OCI-LY7 (cell line): ENCODE measurements at regions not wholly inside any gene's neighbourhood (a gene's known extent, or its start where the extent isn't known, plus 50 kb on each side); places are given as distances from the start of the nearest gene placed in this dataset.

Experiments used
- BruUV-seq: library from RNA; stranded (reverse); fragments of 400-500 nt; replicated peaks from 2 replicates; lab custom pipeline; 2021; lab: Mats Ljungman, UMichigan
- CTCF ChIA-PET: fragments of 300-600 bp; sonication (Branson Sonifier 250); formaldehyde crosslinking; loops from one replicate; lab custom pipeline; 2022; ENCODE audit warnings: antibody characterized with exemption; ENCODE audit not compliant: unreplicated experiment; lab: Charles Lee
- POLR2A ChIA-PET: fragments of 300-600 bp; sonication (Branson Sonifier 250); formaldehyde crosslinking; loops from one replicate; lab custom pipeline; 2022; ENCODE audit warnings: antibody characterized with exemption; lab: Charles Lee
- DNase-seq: peaks from one replicate; pipeline ENCODE4 v3.0.0-alpha.2; 2015; ENCODE audit warnings: low spot score
- H2AFZ ChIP-seq: fragments of 200-600 bp; sonication (generic), shearing (Covaris generic); 2 replicates; pipeline ENCODE4 v1.6.1; 2014; ENCODE audit warnings: mild to moderate bottlenecking, antibody characterized with exemption, low read length, moderate library complexity
- H3K27ac ChIP-seq: fragments of 200-600 bp; sonication (generic); 2 replicates; pipeline ENCODE4 v1.5.1; 2014; ENCODE audit warnings: mixed run types, low read depth, mild to moderate bottlenecking, moderate library complexity, low read length, inconsistent platforms; ENCODE audit not compliant: poor library complexity, severe bottlenecking
- H3K36me3 ChIP-seq: fragments of 200-600 bp; sonication (generic); 2 replicates; pipeline ENCODE4 v1.6.1; 2014; ENCODE audit warnings: mild to moderate bottlenecking, antibody characterized with exemption, low read length, moderate library complexity, mixed read lengths; ENCODE audit not compliant: insufficient read depth
- H3K4me1 ChIP-seq: fragments of 200-600 bp; sonication (generic); 2 replicates; pipeline ENCODE4 v1.5.1; 2014; ENCODE audit warnings: mild to moderate bottlenecking, low read length; ENCODE audit not compliant: insufficient read depth, poor library complexity, severe bottlenecking
- H3K4me2 ChIP-seq: fragments of 200-600 bp; sonication (generic); 2 replicates; pipeline ENCODE4 v1.6.1; 2014; ENCODE audit warnings: mild to moderate bottlenecking, low read length
- H3K4me3 ChIP-seq: fragments of 200-600 bp; sonication (generic); 2 replicates; pipeline ENCODE4 v1.5.1; 2014; ENCODE audit warnings: mild to moderate bottlenecking, low read depth, low read length; ENCODE audit not compliant: poor library complexity, severe bottlenecking
- H3K79me2 ChIP-seq: fragments of 200-600 bp; sonication (generic); 2 replicates; pipeline ENCODE4 v1.6.1; 2016; ENCODE audit warnings: low read depth, mild to moderate bottlenecking, low read length, moderate library complexity, mixed read lengths; ENCODE audit not compliant: insufficient read depth
- H3K9me2 ChIP-seq: fragments of 200-600 bp; sonication (generic); 2 replicates; pipeline ENCODE4 v1.6.1; 2016; ENCODE audit warnings: mild to moderate bottlenecking, low read length, mixed read lengths; ENCODE audit not compliant: insufficient read depth
- H3K9me3 ChIP-seq: fragments of 200-600 bp; sonication (generic); 2 replicates; pipeline ENCODE4 v1.6.1; 2014; ENCODE audit warnings: mild to moderate bottlenecking, mixed run types, low read length, mixed read lengths
- H4K20me1 ChIP-seq: fragments of 200-600 bp; sonication (generic); 2 replicates; pipeline ENCODE4 v1.6.1; 2014; ENCODE audit warnings: mild to moderate bottlenecking, antibody characterized with exemption, low read length, moderate library complexity, mixed read lengths; ENCODE audit not compliant: insufficient read depth
- EZH2phosphoT487 ChIP-seq: fragments of 200-600 bp; sonication (generic); IDR thresholded peaks from 2 replicates; pipeline ENCODE4 v1.6.1; 2018; ENCODE audit warnings: low read depth, borderline replicate concordance, mild to moderate bottlenecking, mixed run types, antibody characterized with exemption, low read length, moderate library complexity, mixed read lengths
- intact Hi-C: fragments of 100-400 bp; cut with micrococcal nuclease; formaldehyde crosslinking; loops from one replicate; pipeline ENCODE4 v1.10.0; 2022; ENCODE audit not compliant: unreplicated experiment
- TF ChIP-seq, protein P1 (sequence below): fragments of 200-600 bp; sonication (generic); conservative IDR thresholded peaks from 2 replicates; pipeline ENCODE4 v1.5.1; 2014; ENCODE audit warnings: mild to moderate bottlenecking, antibody characterized with exemption, low read length, moderate library complexity, mixed read lengths

DNA sequence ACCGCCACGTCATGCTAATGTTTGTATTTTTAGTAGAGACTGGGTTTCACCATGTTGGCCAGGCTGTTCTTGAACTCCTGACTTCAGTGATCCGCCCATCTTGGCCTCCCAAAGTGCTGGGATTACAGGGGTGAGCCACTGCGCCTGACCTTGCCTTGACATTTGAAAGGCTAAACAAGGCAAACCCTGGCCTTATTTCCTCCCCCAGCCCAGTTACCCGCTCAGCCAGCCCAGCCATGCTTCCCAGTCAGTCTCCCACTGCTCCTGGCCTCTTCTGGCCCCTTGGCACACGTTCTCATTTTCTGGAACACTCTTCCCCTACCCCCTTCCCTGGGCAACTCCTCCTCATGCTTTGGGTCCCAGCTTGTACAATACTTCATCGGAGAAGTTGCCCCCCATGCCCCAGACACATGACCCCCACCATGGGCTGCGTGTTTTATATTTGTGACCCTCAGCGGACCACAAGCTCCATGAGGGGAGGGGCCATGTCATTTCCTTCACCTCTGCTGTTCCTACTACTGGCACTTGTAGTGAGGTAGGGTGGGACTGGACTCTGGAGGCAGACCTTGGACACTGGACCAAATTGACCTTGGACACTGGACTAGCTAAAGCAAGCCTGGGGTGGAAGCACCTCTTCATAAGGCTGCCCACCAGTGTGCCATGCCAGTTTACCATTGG lies 94.4 kb upstream of the IER5L start:
- H3K4me3 ChIP-seq, result no peak overlapping the region
- no peak overlapping the region; the same call in 1 of the 2 replicates for H2AFZ ChIP-seq
- ChIA-PET CTCF (no interaction called here), POLR2A (interaction anchor here (1.5 kb wide), 1 partner anchor 34 kb away, joined by 5 read pairs; no protein-coding TSS in a partner anchor)
- peak overlapping the region; percentile 78; the same call in 1 of the 2 replicates for H3K4me2 ChIP-seq
- H3K36me3 ChIP-seq, result no peaks in the 10 kb centered on the region
- H4K20me1 ChIP-seq, result no peaks in the 10 kb centered on the region
- H3K9me2 ChIP-seq, result no peaks in the 10 kb centered on the region
- intact Hi-C loops, result loop anchor here (5.0 kb wide), 1 partner anchor 130 kb away; no protein-coding TSS in a partner anchor
- H3K27ac ChIP-seq, result no peak overlapping the region
- TF ChIP-seq, protein P1, sequence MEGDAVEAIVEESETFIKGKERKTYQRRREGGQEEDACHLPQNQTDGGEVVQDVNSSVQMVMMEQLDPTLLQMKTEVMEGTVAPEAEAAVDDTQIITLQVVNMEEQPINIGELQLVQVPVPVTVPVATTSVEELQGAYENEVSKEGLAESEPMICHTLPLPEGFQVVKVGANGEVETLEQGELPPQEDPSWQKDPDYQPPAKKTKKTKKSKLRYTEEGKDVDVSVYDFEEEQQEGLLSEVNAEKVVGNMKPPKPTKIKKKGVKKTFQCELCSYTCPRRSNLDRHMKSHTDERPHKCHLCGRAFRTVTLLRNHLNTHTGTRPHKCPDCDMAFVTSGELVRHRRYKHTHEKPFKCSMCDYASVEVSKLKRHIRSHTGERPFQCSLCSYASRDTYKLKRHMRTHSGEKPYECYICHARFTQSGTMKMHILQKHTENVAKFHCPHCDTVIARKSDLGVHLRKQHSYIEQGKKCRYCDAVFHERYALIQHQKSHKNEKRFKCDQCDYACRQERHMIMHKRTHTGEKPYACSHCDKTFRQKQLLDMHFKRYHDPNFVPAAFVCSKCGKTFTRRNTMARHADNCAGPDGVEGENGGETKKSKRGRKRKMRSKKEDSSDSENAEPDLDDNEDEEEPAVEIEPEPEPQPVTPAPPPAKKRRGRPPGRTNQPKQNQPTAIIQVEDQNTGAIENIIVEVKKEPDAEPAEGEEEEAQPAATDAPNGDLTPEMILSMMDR, result no peak
- TF ChIP-seq EZH2phosphoT487, result no peak
- no peaks in the 10 kb centered on the region for H3K9me3 ChIP-seq
- no peaks in the 10 kb centered on the region for H3K79me2 ChIP-seq
- DNase-seq, result no peak
- no TSS peak for BruUV-seq
- peaks cover 63% of the 10 kb centered on the region for H3K4me1 ChIP-seq

DNA sequence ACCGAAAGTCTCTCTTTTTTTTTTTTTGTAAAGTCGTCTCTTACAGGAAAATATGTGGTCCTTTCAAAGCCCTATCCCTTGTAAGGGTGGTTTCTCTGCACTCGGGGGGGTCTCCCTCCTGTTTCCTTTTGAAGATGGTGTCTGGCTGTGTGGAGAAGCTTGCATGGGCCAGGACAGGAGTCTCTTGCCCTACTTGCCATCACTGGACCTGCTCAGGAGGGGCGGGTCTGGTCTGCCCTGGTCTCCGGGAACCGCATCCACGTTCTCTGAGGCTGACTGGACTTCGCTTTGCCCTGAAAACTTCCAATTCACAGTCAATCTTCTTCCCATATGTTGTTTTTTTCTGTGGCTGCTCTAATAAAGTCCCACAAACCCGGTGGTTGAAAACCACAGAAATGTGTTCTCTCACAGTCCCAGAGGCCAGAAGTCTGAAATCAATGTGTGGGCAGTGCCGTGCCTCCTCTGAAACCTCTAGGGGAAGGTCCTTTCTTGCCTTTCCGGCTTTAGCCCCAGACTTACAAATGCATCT lies 92.9 kb upstream of the IER5L start:
- intact Hi-C loops, result loop anchor here (1.0 to 5.0 kb wide), 2 partner anchors 35 to 129 kb away; no protein-coding TSS in a partner anchor
- CTCF ChIA-PET, result no interaction called here

More for the DNA sequence above, 92.9 kb upstream of the IER5L start:
- H3K9me3 ChIP-seq, result no peaks in the 10 kb centered on the region
- no peaks in the 10 kb centered on the region for H3K9me2 ChIP-seq
- POLR2A ChIA-PET, result interaction anchor here (0.6 kb wide), 1 partner anchor 43 kb away, joined by 3 read pairs; no protein-coding TSS in a partner anchor
- BruUV-seq, result no TSS peak
- H4K20me1 ChIP-seq, result no peaks in the 10 kb centered on the region
- peak overlapping the region; percentile 78 for H3K4me2 ChIP-seq
- DNase-seq, result peak; percentile 57
- no peaks in the 10 kb centered on the region for H3K79me2 ChIP-seq
- peak overlapping the region; percentile 87 for H3K27ac ChIP-seq
- H3K36me3 ChIP-seq, result no peaks in the 10 kb centered on the region
- peak overlapping the region; percentile 49 for H3K4me3 ChIP-seq
- H3K4me1 ChIP-seq, result peaks cover 56% of the 10 kb centered on the region
- TF ChIP-seq, protein P1, result no peak
- TF ChIP-seq EZH2phosphoT487, result no peak
- peak overlapping the region; percentile 68 for H2AFZ ChIP-seq
